ENCODE measurements at regions not wholly inside any gene's neighbourhood (a gene's known extent, or its start where the extent isn't known, plus 50 kb on each side); places are given as distances from the start of the nearest gene placed in this dataset.

DNA sequence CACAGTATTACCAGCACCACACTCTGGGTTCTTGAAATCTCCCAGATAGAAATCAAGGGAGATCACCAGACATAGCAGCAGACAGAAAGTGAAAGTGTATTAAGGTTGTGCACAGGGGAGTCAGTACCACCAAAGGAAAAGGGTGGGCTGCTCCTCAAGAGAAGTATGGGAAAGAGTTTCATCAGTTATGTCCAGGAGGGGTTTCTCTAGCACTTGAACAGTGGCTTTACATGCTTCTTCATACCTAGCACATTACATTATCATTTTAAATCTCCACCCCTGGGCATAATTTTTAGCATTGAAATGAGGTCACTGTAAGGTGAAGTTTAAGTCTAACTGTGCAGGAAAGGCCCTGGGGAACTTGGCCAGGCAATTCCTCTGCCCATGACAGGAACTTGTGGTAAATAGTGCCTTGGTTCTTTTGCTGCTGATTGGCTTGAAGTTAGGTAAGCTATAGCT is 601.0 kb downstream of the NUF2 start:
- TF ChIP-seq TEAD4 (IDR thresholded peaks at IDR 0.05) (no peak), YY1 (IDR thresholded peaks at IDR 0.05; ENCODE audit: low read depth) (no peak), EGR1 (IDR thresholded peaks at IDR 0.05) (no peak)
- TF ChIP-seq, protein P1, sequence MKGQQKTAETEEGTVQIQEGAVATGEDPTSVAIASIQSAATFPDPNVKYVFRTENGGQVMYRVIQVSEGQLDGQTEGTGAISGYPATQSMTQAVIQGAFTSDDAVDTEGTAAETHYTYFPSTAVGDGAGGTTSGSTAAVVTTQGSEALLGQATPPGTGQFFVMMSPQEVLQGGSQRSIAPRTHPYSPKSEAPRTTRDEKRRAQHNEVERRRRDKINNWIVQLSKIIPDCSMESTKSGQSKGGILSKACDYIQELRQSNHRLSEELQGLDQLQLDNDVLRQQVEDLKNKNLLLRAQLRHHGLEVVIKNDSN (IDR thresholded peaks at IDR 0.05) = no peak
